B cell (primary cell): ENCODE measurements at regions not wholly inside any gene's neighbourhood (a gene's known extent, or its start where the extent isn't known, plus 50 kb on each side); places are given as distances from the start of the nearest gene placed in this dataset.

ENCODE experiments used
- ATAC-seq: fragments of 200-7000 bp; cut with Tn5 transposase; one replicate; pipeline ENCODE4 v1.10.0; 2021; ENCODE audit warnings: low read depth, mild to moderate bottlenecking, moderate number of reproducible peaks, moderate library complexity
- CTCF ChIA-PET: fragments of 350-600 bp; sonication (Branson Sonifier 250); formaldehyde crosslinking; loops from one replicate; lab custom pipeline; 2021; ENCODE audit warnings: antibody characterized with exemption, inconsistent platforms; lab: Charles Lee
- POLR2A ChIA-PET: fragments of 350-600 bp; sonication (Branson Sonifier 250); formaldehyde crosslinking; loops from one replicate; lab custom pipeline; 2021; ENCODE audit warnings: antibody characterized with exemption; lab: Charles Lee
- DNase-seq: peaks from one replicate; pipeline ENCODE4 v3.0.0; 2013
- H2AFZ ChIP-seq: 2 replicates; pipeline ENCODE4 v1.6.1; 2012; ENCODE audit warnings: mild to moderate bottlenecking, low read depth, low read length; ENCODE audit not compliant: insufficient read depth, poor library complexity, severe bottlenecking
- H3K27ac ChIP-seq, 2 donors: 1 replicate in 1 of 2; 2 replicates in 1 of 2; pipeline ENCODE4 v1.5.1; 2012 to 2013; ENCODE audit warnings: low read length in 2 of 2, mild to moderate bottlenecking in 2 of 2, moderate library complexity in 1 of 2
- H3K27me3 ChIP-seq, 4 experiments: fragments of 200-600 bp in 1 of 4; sonication (generic) in 1 of 4; replicated peaks in 1 of 4; 1 replicate in 2 of 4; 2 replicates in 2 of 4; pipeline versions ENCODE4 v1.6.1 to v1.7.0; 2013 to 2016; ENCODE audit warnings: low read length in 3 of 4, mild to moderate bottlenecking in 2 of 4, mixed read lengths in 1 of 4, moderate library complexity in 1 of 4; ENCODE audit not compliant: insufficient read depth in 4 of 4, control insufficient read depth in 3 of 4; ENCODE audit errors: control extremely low read depth in 1 of 4
- H3K36me3 ChIP-seq, 2 experiments: replicated peaks in 1 of 2; 1 replicate in 1 of 2; 2 replicates in 1 of 2; pipeline versions ENCODE4 v1.6.1 to v1.7.1; 2013; ENCODE audit warnings: low read length in 1 of 2; ENCODE audit not compliant: insufficient read depth in 2 of 2, control insufficient read depth in 1 of 2; ENCODE audit errors: control extremely low read depth in 1 of 2, extremely low read depth in 1 of 2
- H3K4me1 ChIP-seq, 2 donors: fragments of 200-600 bp in 1 of 2; sonication (generic) in 1 of 2; 1 replicate in 1 of 2; 2 replicates in 1 of 2; pipeline versions ENCODE4 v1.5.1 to v1.6.1; 2013 to 2017; ENCODE audit warnings: low read length in 2 of 2; ENCODE audit not compliant: control insufficient read depth in 2 of 2, insufficient read depth in 2 of 2
- H3K4me2 ChIP-seq: replicated peaks from 2 replicates; pipeline ENCODE3; 2012; ENCODE audit warnings: mild to moderate bottlenecking, low read depth, low read length; ENCODE audit not compliant: poor library complexity, severe bottlenecking
- H3K4me3 ChIP-seq, 5 experiments: fragments of 200-600 bp in 1 of 5; sonication (generic) in 1 of 5; 1 replicate in 3 of 5; 2 replicates in 2 of 5; pipeline versions ENCODE4 v1.5.1 to v1.7.0; 2011 to 2016; ENCODE audit warnings: low read length in 4 of 5, mild to moderate bottlenecking in 4 of 5, low read depth in 2 of 5, control low read depth in 1 of 5, moderate library complexity in 1 of 5; ENCODE audit not compliant: insufficient read depth in 1 of 5; ENCODE audit errors: control extremely low read depth in 1 of 5, extremely low read depth in 1 of 5
- H3K79me2 ChIP-seq: fragments of 200-600 bp; sonication (generic); one replicate; pipeline ENCODE4 v1.6.0; 2016; ENCODE audit warnings: low read length; ENCODE audit not compliant: control insufficient read depth, insufficient read depth
- H3K9ac ChIP-seq: fragments of 200-600 bp; sonication (generic); 2 replicates; pipeline ENCODE4 v1.6.1; 2017; ENCODE audit warnings: mild to moderate bottlenecking, low read length, moderate library complexity
- H3K9me3 ChIP-seq, 3 donors: one replicate each; pipeline versions ENCODE4 v1.6.1 to v1.7.1; 2013; ENCODE audit warnings: low read length in 2 of 3; ENCODE audit not compliant: control insufficient read depth in 2 of 3, insufficient read depth in 1 of 3; ENCODE audit errors: control extremely low read depth in 1 of 3
- H4K20me1 ChIP-seq: 2 replicates; pipeline ENCODE4 v1.6.0; 2012; ENCODE audit warnings: mild to moderate bottlenecking, low read length; ENCODE audit not compliant: insufficient read depth, control insufficient read depth, poor library complexity, severe bottlenecking
- H3K27ac Mint-ChIP-seq: one replicate; pipeline ENCODE4 v1.8.0; 2021; ENCODE audit warnings: mixed read lengths
- H3K27me3 Mint-ChIP-seq: one replicate; pipeline ENCODE4 v1.8.0; 2021; ENCODE audit warnings: mixed read lengths
- H3K4me1 Mint-ChIP-seq: one replicate; pipeline ENCODE4 v1.8.0; 2021; ENCODE audit warnings: mixed read lengths
- H3K4me3 Mint-ChIP-seq: one replicate; pipeline ENCODE4 v1.8.0; 2021; ENCODE audit warnings: mixed read lengths
- H3K9me3 Mint-ChIP-seq: one replicate; pipeline ENCODE4 v1.8.0; 2022; ENCODE audit warnings: mixed read lengths; ENCODE audit not compliant: insufficient read depth
- CTCF ChIP-seq: fragments of 200-600 bp; IDR thresholded peaks from one replicate; pipeline ENCODE4 v1.8.0; 2022; ENCODE audit warnings: antibody characterized with exemption, mild to moderate bottlenecking
- EZH2 ChIP-seq: IDR thresholded peaks from 2 replicates; pipeline ENCODE4 v1.6.1; 2012; ENCODE audit warnings: borderline replicate concordance, low read depth, mild to moderate bottlenecking, moderate library complexity, low read length; ENCODE audit not compliant: insufficient read depth, poor library complexity, severe bottlenecking
- WGBS: methylation state at CpG from one replicate; pipeline ENCODE4 v1.1.5; 2013; ENCODE audit warnings: missing lambda C conversion rate; ENCODE audit not compliant: insufficient coverage; 5-methylcytosine and 5-hydroxymethylcytosine counted together
- intact Hi-C: fragments of 100-400 bp; cut with micrococcal nuclease; formaldehyde crosslinking; loops from one replicate; pipeline ENCODE4 v1.10.0; 2022

DNA sequence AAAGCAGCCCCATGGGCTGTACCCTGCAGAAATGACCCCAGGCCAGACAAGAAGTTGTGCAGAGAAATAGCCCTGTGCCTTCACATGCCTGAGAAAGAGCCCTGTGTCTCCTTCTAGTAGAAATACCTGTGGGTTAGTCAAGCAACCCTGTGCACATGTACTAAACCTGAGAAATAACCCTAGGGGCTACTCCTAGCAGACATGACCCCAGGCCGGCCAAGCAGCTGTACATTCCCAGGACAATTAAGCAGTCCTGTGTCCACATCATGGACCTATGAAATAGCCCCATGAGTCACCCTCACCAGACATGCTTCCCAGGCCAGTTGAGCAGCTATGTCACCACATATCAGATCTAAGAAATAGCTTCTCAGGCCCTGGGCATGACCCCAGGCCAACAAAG lies 519.7 kb upstream of the CA10 start:
- Histone ChIP-seq H3K4me3 (no peak overlapping the region), H3K4me1 (no peaks in the 10 kb centered on the region), H3K4me2 (no peak overlapping the region), H3K27me3 (no peaks in the 10 kb centered on the region), H3K36me3 (no peaks in the 10 kb centered on the region), H3K9me3 (peaks cover 0 to 14% (median 5%) of the 10 kb centered on the region in 3 donors), H4K20me1 (no peaks in the 10 kb centered on the region), H3K9ac (no peak overlapping the region), H3K27ac (no peak overlapping the region), H2AFZ (no peak overlapping the region), H3K79me2 (no peaks in the 10 kb centered on the region)
- CTCF ChIA-PET = no interaction called here
- DNase-seq (no peak), ATAC-seq (no peak)
- TF ChIP-seq CTCF = no peak
- TF ChIP-seq EZH2 = no peak
- no peak overlapping the region for H3K4me3 Mint-ChIP-seq
- WGBS = 92% methylated on average over 1 of the region's 1 CpG
- H3K9me3 Mint-ChIP-seq = peaks cover 13% of the 10 kb centered on the region
- intact Hi-C loops = no loop called here
- no peaks in the 10 kb centered on the region for H3K27me3 Mint-ChIP-seq
- POLR2A ChIA-PET = no interaction called here
- no peaks in the 10 kb centered on the region for H3K4me1 Mint-ChIP-seq
- no peak overlapping the region for H3K27ac Mint-ChIP-seq

DNA sequence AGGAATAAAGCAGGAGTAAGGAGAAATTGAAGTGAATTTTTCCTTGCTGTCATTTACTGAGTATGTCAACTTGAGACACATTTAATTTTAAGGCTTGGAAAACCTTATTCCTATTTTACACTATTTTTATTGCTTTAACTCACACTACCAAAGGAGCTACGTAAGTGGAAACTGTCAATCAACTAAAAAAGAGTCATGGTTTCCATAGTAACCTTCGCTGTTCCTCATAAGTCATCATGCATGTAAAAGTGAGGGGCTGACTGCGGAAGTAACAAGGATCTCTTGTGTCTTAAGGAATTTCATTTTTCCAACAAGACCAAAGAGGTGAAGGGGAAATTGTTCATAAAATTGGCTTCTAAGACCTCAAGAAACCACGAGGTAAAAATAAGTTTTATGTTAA lies 516.2 kb upstream of the CA10 start:
- H3K27me3 Mint-ChIP-seq = no peaks in the 10 kb centered on the region

More for the DNA sequence above, 516.2 kb upstream of the CA10 start:
- no peak overlapping the region for H3K27ac Mint-ChIP-seq
- no peak overlapping the region for H2AFZ ChIP-seq
- H3K27ac ChIP-seq = no peak overlapping the region
- intact Hi-C loops = no loop called here
- DNase-seq (no peak), ATAC-seq (no peak)
- no peaks in the 10 kb centered on the region for H3K79me2 ChIP-seq
- peaks cover 8% of the 10 kb centered on the region for H3K9me3 Mint-ChIP-seq
- no peaks in the 10 kb centered on the region for H3K4me1 Mint-ChIP-seq
- ChIA-PET POLR2A (no interaction called here), CTCF (no interaction called here)
- no peak overlapping the region for H3K4me3 ChIP-seq
- H3K4me1 ChIP-seq = no peaks in the 10 kb centered on the region
- no peak overlapping the region for H3K9ac ChIP-seq
- TF ChIP-seq CTCF = no peak
- no peak for TF ChIP-seq EZH2
- no peaks in the 10 kb centered on the region for H3K36me3 ChIP-seq
- WGBS = 20% methylated on average over 1 of the region's 4 CpGs
- no peaks in the 10 kb centered on the region for H3K27me3 ChIP-seq
- H3K4me3 Mint-ChIP-seq = no peak overlapping the region
- H3K9me3 ChIP-seq = peaks cover 0 to 11% (median 5%) of the 10 kb centered on the region in 3 donors
- no peak overlapping the region for H3K4me2 ChIP-seq
- H4K20me1 ChIP-seq = no peaks in the 10 kb centered on the region
